Panc1 (cell line): ENCODE measurements at regions not wholly inside any gene's neighbourhood (a gene's known extent, or its start where the extent isn't known, plus 50 kb on each side); places are given as distances from the start of the nearest gene placed in this dataset.

Experiments used
- ATAC-seq: fragments of 200-7000 bp; cut with Tn5 transposase; 2 replicates; pipeline ENCODE4 v1.9.1; 2020; ENCODE audit warnings: mild to moderate bottlenecking, moderate library complexity
- BruUV-seq: library from RNA; stranded (reverse); fragments of 400-500 nt; replicated peaks from 2 replicates; lab custom pipeline; 2021; lab: Mats Ljungman, UMichigan
- CTCF ChIA-PET: fragments of 300-600 bp; sonication (Branson Sonifier 250); formaldehyde crosslinking; loops from one replicate; lab custom pipeline; 2022; ENCODE audit warnings: antibody characterized with exemption; lab: Charles Lee
- POLR2A ChIA-PET: fragments of 300-600 bp; sonication (Branson Sonifier 250); formaldehyde crosslinking; loops from one replicate; lab custom pipeline; 2022; ENCODE audit warnings: antibody characterized with exemption; lab: Charles Lee
- DNase-seq: peaks from one replicate; pipeline ENCODE4 v3.0.0-alpha.2; 2010; ENCODE audit warnings: low read depth, low spot score
- H3K27ac ChIP-seq: 2 replicates; pipeline ENCODE4 v1.5.1; 2011; ENCODE audit warnings: mild to moderate bottlenecking, low read length, inconsistent platforms
- H3K27me3 ChIP-seq: fragments of 200-500 bp; sonication (Bioruptor generic); 2 replicates; pipeline ENCODE4 v1.6.0; 2014; ENCODE audit warnings: low read length, inconsistent platforms; ENCODE audit not compliant: control insufficient read depth, insufficient read depth
- H3K36me3 ChIP-seq: fragments of 200-500 bp; sonication (Bioruptor generic); 2 replicates; pipeline ENCODE4 v1.5.1; 2014; ENCODE audit warnings: inconsistent platforms, mild to moderate bottlenecking, low read length, moderate library complexity; ENCODE audit not compliant: control insufficient read depth, insufficient read depth
- H3K4me1 ChIP-seq: 2 replicates; pipeline ENCODE4 v1.5.1; 2011; ENCODE audit warnings: inconsistent platforms, mild to moderate bottlenecking, low read length, moderate library complexity; ENCODE audit not compliant: control insufficient read depth, insufficient read depth
- H3K4me3 ChIP-seq, 2 experiments: 2 replicates each; pipeline ENCODE4 v1.5.1; 2011 to 2012; ENCODE audit warnings: low read depth in 2 of 2, low read length in 2 of 2, mild to moderate bottlenecking in 2 of 2, inconsistent platforms in 1 of 2, moderate library complexity in 1 of 2
- H3K9me3 ChIP-seq: fragments of 200-500 bp; sonication (Bioruptor generic); 2 replicates; pipeline ENCODE4 v1.5.1; 2014; ENCODE audit warnings: low read depth, mild to moderate bottlenecking, inconsistent platforms, low read length, moderate library complexity; ENCODE audit not compliant: control insufficient read depth, insufficient read depth
- CTCF ChIP-seq: fragments of 450-650 bp; IDR thresholded peaks from 2 replicates; pipeline ENCODE4 v1.5.1; 2017; ENCODE audit warnings: mild to moderate bottlenecking
- POLR2AphosphoS5 ChIP-seq: IDR thresholded peaks from 2 replicates; pipeline ENCODE4 v1.6.1; 2012; ENCODE audit warnings: mild to moderate bottlenecking, low read depth, low read length, moderate library complexity
- REST ChIP-seq, 2 experiments: IDR thresholded peaks; 2 replicates each; pipeline ENCODE4 v1.6.1; 2011 to 2012; ENCODE audit warnings: low read depth in 2 of 2, control low read depth in 1 of 2, low read length in 1 of 2, mild to moderate bottlenecking in 1 of 2, moderate library complexity in 1 of 2; ENCODE audit not compliant: insufficient read depth in 1 of 2
- SIN3A ChIP-seq: IDR thresholded peaks from 2 replicates; pipeline ENCODE4 v1.6.1; 2012; ENCODE audit warnings: low read depth, mild to moderate bottlenecking, low read length, moderate library complexity, borderline replicate concordance; ENCODE audit not compliant: insufficient read depth
- TCF7L2 ChIP-seq: IDR thresholded peaks from 2 replicates; pipeline ENCODE4 v1.6.1; 2011; ENCODE audit warnings: mild to moderate bottlenecking, low read depth, low read length, inconsistent platforms
- in situ Hi-C: cut with HindIII; loops from 2 replicates; pipeline ENCODE4 v1.10.0; 2016; ENCODE audit warnings: low sequenced_read_pairs, low pct_unique_long_range_greater_than_20kb
- intact Hi-C: fragments of 100-400 bp; cut with micrococcal nuclease; formaldehyde crosslinking; loops from one replicate; pipeline ENCODE4 v1.10.0; 2022; ENCODE audit not compliant: unreplicated experiment

GRCh38 chr5:144017119-144017518 is 153.3 kb downstream of the YIPF5 start:
- POLR2A ChIA-PET, result no interaction called here

GRCh38 chr5:144017631-144018030 is 152.8 kb downstream of the YIPF5 start:
- in situ Hi-C loops, result no loop called here
- Histone ChIP-seq H3K27me3 (no peaks in the 10 kb centered on the region), H3K4me1 (no peaks in the 10 kb centered on the region), H3K4me3 (no peak overlapping the region), H3K36me3 (no peaks in the 10 kb centered on the region), H3K9me3 (no peaks in the 10 kb centered on the region), H3K27ac (no peak overlapping the region)
- CTCF ChIA-PET, result no interaction called here
- POLR2A ChIA-PET, result no interaction called here
- ATAC-seq (no peak), DNase-seq (no peak)
- BruUV-seq, result no TSS peak
- intact Hi-C loops, result no loop called here
- TF ChIP-seq REST (IDR thresholded peaks at IDR 0.05; ENCODE audit: insufficient read depth in 1 of 2, low read depth in 2 of 2, low read length in 1 of 2), result no peak
- TF ChIP-seq POLR2AphosphoS5, result no peak
- no peak for TF ChIP-seq TCF7L2
- no peak for TF ChIP-seq SIN3A
- no peak for TF ChIP-seq CTCF

More at GRCh38 chr5:144017119-144017518, 153.3 kb downstream of the YIPF5 start:
- no peaks in the 10 kb centered on the region for H3K4me1 ChIP-seq
- TF ChIP-seq SIN3A (no peak), REST (IDR thresholded peaks at IDR 0.05; ENCODE audit: insufficient read depth in 1 of 2, low read depth in 2 of 2, low read length in 1 of 2) (no peak), CTCF (no peak), POLR2AphosphoS5 (no peak), TCF7L2 (no peak)
- CTCF ChIA-PET, result no interaction called here
- no TSS peak for BruUV-seq
- DNase-seq (no peak), ATAC-seq (no peak)
- in situ Hi-C loops, result no loop called here
- H3K27me3 ChIP-seq, result no peaks in the 10 kb centered on the region
- no peaks in the 10 kb centered on the region for H3K36me3 ChIP-seq
- H3K27ac ChIP-seq, result no peak overlapping the region
- H3K4me3 ChIP-seq, result no peak overlapping the region
- no peaks in the 10 kb centered on the region for H3K9me3 ChIP-seq
- intact Hi-C loops, result no loop called here
